ENCODE measurements at regions not wholly inside any gene's neighbourhood (a gene's known extent, or its start where the extent isn't known, plus 50 kb on each side); places are given as distances from the start of the nearest gene placed in this dataset.

DNA sequence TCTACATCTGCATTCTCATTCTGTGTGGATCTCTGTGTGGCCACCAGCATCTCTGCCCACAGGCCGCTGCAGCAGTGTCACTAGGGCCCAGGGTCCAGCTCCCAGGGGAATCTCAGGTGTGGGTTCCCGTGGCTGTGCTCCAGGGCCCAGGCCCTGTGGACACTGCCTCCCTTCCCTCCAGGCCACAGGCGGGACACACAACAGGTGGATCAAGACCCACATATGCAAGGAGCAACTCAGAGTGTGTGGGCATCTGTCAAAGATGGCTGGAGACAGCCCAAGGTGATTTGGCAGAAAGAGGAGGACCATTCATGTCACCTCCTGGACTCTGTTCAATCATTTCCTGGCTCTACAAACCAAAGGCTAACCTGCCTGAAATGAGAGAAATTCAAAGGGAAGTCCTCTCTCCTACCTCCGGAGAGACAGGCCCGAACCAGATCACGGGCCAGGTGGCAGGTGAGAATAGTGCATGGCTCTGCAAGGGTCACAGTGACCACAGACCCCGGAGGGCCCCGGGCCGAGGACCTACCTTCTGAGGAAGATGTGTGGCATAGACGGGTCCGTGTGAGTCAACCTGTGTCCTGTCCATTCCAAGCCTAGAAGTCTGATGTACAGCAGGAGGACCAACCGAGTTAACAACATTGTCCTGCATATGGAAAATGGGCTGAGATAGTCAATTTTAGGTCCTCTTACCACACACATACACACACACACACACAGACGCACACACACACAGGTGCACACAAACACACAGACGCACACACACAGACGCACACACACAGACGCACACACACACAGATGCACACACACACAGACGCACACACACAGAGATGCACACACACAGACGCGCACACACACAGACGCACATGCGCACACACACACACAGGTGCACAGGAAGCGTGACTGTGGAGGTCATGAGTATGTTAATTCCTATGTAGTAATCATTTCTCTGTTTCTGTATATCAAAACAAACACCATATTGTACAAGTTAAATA, 1068.5 kb downstream of the BRD1 start:
- Histone ChIP-seq H3K79me2 (replicated peaks; ENCODE audit: insufficient read depth) (no peaks in the 10 kb centered on the region), H3K27me3 (ENCODE audit: insufficient read depth) (no peaks in the 10 kb centered on the region), H4K20me1 (replicated peaks; ENCODE audit: insufficient read depth) (no peaks in the 10 kb centered on the region), H3F3A (replicated peaks; ENCODE audit: low read depth) (no peaks in the 10 kb centered on the region), H2AFZ (no peak overlapping the region), H3K36me3 (ENCODE audit: insufficient read depth) (no peaks in the 10 kb centered on the region), H3K9me2 (ENCODE audit: insufficient read depth) (no peaks in the 10 kb centered on the region), H3K27ac (ENCODE audit: low read depth) (no peak overlapping the region), H3K4me2 (no peak overlapping the region), H3K4me3 (no peak overlapping the region), H3K4me1 (ENCODE audit: insufficient read depth) (no peaks in the 10 kb centered on the region)
- H3K4me1 Mint-ChIP-seq, result no peaks in the 10 kb centered on the region; the same call in 2 of the 3 replicates
- no peak overlapping the region for H3K4me3 Mint-ChIP-seq
- DNase-seq (ENCODE audit: low spot score), result no peak
- 0 out of 2 replicates have a peak overlapping the region, but pooled peaks have one; percentile 44 for H3K27ac Mint-ChIP-seq
- no peaks in the 10 kb centered on the region; the same call in 2 of the 3 replicates for H3K36me3 Mint-ChIP-seq (ENCODE audit: low read depth)
- H3K27me3 Mint-ChIP-seq (ENCODE audit: insufficient read depth, low read depth, poor library complexity), result peaks cover 7% of the 10 kb centered on the region
- TF ChIP-seq ZNF114 (CRISPR knock-in tag; IDR thresholded peaks at IDR 0.05), result no peak
- TF ChIP-seq EZH2 (IDR thresholded peaks at IDR 0.05; ENCODE audit: low read depth, unreplicated experiment), result no peak
- no peak for TF ChIP-seq CREB1 (CRISPR knock-in tag; IDR thresholded peaks at IDR 0.05; ENCODE audit: low read depth)
- TF ChIP-seq, protein P1, sequence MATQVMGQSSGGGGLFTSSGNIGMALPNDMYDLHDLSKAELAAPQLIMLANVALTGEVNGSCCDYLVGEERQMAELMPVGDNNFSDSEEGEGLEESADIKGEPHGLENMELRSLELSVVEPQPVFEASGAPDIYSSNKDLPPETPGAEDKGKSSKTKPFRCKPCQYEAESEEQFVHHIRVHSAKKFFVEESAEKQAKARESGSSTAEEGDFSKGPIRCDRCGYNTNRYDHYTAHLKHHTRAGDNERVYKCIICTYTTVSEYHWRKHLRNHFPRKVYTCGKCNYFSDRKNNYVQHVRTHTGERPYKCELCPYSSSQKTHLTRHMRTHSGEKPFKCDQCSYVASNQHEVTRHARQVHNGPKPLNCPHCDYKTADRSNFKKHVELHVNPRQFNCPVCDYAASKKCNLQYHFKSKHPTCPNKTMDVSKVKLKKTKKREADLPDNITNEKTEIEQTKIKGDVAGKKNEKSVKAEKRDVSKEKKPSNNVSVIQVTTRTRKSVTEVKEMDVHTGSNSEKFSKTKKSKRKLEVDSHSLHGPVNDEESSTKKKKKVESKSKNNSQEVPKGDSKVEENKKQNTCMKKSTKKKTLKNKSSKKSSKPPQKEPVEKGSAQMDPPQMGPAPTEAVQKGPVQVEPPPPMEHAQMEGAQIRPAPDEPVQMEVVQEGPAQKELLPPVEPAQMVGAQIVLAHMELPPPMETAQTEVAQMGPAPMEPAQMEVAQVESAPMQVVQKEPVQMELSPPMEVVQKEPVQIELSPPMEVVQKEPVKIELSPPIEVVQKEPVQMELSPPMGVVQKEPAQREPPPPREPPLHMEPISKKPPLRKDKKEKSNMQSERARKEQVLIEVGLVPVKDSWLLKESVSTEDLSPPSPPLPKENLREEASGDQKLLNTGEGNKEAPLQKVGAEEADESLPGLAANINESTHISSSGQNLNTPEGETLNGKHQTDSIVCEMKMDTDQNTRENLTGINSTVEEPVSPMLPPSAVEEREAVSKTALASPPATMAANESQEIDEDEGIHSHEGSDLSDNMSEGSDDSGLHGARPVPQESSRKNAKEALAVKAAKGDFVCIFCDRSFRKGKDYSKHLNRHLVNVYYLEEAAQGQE (IDR thresholded peaks at IDR 0.05; ENCODE audit: unreplicated experiment), result no peak
- TF ChIP-seq, protein P2, sequence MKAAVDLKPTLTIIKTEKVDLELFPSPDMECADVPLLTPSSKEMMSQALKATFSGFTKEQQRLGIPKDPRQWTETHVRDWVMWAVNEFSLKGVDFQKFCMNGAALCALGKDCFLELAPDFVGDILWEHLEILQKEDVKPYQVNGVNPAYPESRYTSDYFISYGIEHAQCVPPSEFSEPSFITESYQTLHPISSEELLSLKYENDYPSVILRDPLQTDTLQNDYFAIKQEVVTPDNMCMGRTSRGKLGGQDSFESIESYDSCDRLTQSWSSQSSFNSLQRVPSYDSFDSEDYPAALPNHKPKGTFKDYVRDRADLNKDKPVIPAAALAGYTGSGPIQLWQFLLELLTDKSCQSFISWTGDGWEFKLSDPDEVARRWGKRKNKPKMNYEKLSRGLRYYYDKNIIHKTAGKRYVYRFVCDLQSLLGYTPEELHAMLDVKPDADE (IDR thresholded peaks at IDR 0.05), result no peak
- ATAC-seq, result no peak
- H3K9me3 Mint-ChIP-seq, result peaks cover 2% of the 10 kb centered on the region; the same call in 2 of the 3 replicates

DNA sequence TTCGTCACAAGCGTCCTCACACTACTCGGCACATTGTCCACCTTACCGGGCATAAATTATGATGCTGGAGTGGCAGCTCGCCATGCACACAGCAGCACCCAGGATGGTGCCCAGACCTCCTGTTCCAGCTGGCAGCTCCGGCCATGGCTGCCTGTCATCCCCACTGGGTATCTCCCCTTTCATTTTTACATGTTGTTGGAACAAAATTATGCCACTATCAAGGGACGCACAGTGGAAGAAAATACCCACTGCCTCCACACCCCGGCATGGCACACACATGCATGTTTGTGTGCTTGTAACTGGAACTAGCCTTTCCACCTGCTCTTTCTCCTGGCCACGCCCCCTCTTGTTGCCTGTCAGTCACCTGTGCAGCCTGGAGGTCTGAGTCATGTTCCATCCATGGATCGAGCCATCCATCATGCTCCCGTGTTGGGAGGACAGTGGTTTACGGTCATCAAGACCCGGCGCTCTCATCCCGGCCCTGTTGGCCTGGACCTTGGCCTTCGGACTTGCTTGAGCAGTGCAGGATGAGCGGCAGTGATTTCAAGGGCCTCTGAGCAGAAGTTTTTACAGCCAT, 1069.6 kb downstream of the BRD1 start:
- no peaks in the 10 kb centered on the region; the same call in 2 of the 3 replicates for H3K4me1 Mint-ChIP-seq
- H3K27me3 ChIP-seq (ENCODE audit: insufficient read depth), result no peaks in the 10 kb centered on the region
- ATAC-seq, result no peak
- H3K27ac Mint-ChIP-seq, result no peak overlapping the region
- DNase-seq (ENCODE audit: low spot score), result no peak
- H3K27me3 Mint-ChIP-seq (ENCODE audit: insufficient read depth, low read depth, poor library complexity), result peaks cover 7% of the 10 kb centered on the region
- H3K79me2 ChIP-seq (replicated peaks; ENCODE audit: insufficient read depth), result no peaks in the 10 kb centered on the region
- no peak overlapping the region for H3K4me2 ChIP-seq
- peaks cover 2% of the 10 kb centered on the region; the same call in 2 of the 3 replicates for H3K9me3 Mint-ChIP-seq
- no peaks in the 10 kb centered on the region for H3K36me3 ChIP-seq (ENCODE audit: insufficient read depth)
- no peaks in the 10 kb centered on the region for H3K4me1 ChIP-seq (ENCODE audit: insufficient read depth)
- H4K20me1 ChIP-seq (replicated peaks; ENCODE audit: insufficient read depth), result no peaks in the 10 kb centered on the region
- no peak overlapping the region for H3K4me3 Mint-ChIP-seq
- H3K36me3 Mint-ChIP-seq (ENCODE audit: low read depth), result no peaks in the 10 kb centered on the region; the same call in 2 of the 3 replicates
- no peaks in the 10 kb centered on the region for H3F3A ChIP-seq (replicated peaks; ENCODE audit: low read depth)
- no peak overlapping the region for H3K27ac ChIP-seq (ENCODE audit: low read depth)
- no peak for TF ChIP-seq ZNF331 (CRISPR knock-in tag; IDR thresholded peaks at IDR 0.05; ENCODE audit: low read depth)
- no peak for TF ChIP-seq JUNB (IDR thresholded peaks at IDR 0.05; ENCODE audit: unreplicated experiment)
- TF ChIP-seq EZH2phosphoT487 (IDR thresholded peaks at IDR 0.05; ENCODE audit: unreplicated experiment), result no peak
- TF ChIP-seq ZNF114 (CRISPR knock-in tag; IDR thresholded peaks at IDR 0.05), result no peak
- TF ChIP-seq, protein P3, sequence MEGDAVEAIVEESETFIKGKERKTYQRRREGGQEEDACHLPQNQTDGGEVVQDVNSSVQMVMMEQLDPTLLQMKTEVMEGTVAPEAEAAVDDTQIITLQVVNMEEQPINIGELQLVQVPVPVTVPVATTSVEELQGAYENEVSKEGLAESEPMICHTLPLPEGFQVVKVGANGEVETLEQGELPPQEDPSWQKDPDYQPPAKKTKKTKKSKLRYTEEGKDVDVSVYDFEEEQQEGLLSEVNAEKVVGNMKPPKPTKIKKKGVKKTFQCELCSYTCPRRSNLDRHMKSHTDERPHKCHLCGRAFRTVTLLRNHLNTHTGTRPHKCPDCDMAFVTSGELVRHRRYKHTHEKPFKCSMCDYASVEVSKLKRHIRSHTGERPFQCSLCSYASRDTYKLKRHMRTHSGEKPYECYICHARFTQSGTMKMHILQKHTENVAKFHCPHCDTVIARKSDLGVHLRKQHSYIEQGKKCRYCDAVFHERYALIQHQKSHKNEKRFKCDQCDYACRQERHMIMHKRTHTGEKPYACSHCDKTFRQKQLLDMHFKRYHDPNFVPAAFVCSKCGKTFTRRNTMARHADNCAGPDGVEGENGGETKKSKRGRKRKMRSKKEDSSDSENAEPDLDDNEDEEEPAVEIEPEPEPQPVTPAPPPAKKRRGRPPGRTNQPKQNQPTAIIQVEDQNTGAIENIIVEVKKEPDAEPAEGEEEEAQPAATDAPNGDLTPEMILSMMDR (conservative IDR thresholded peaks at IDR 0.05; ENCODE audit: low read depth in 2 of 2), result no peak
- no peak for TF ChIP-seq NANOG (IDR thresholded peaks at IDR 0.05; ENCODE audit: borderline replicate concordance)
- H3K4me3 ChIP-seq, result no peak overlapping the region
- H3K9me2 ChIP-seq (ENCODE audit: insufficient read depth), result no peaks in the 10 kb centered on the region
- H2AFZ ChIP-seq, result no peak overlapping the region

Measured in GM23338 (cell line).